Suprapubic skin (tissue), 4 donors: ENCODE measurements at regions not wholly inside any gene's neighbourhood (a gene's known extent, or its start where the extent isn't known, plus 50 kb on each side); places are given as distances from the start of the nearest gene placed in this dataset.

Experiments used
- DNase-seq, 2 donors: peaks; one replicate each; pipeline ENCODE4 v3.0.0-alpha.2; 2019; ENCODE audit warnings: low spot score in 2 of 2
- H3K27ac ChIP-seq: fragments of 200-600 bp; sonication (generic); one replicate; pipeline ENCODE4 v1.5.1; 2019
- H3K27me3 ChIP-seq: fragments of 200-600 bp; sonication (generic); one replicate; pipeline ENCODE4 v1.5.1; 2019
- H3K36me3 ChIP-seq: fragments of 200-600 bp; sonication (generic); one replicate; pipeline ENCODE4 v1.5.1; 2019
- H3K4me1 ChIP-seq: fragments of 200-600 bp; sonication (generic); one replicate; pipeline ENCODE4 v1.5.1; 2019
- H3K4me3 ChIP-seq: fragments of 200-600 bp; sonication (generic); one replicate; pipeline ENCODE4 v1.5.1; 2019; ENCODE audit warnings: mild to moderate bottlenecking
- H3K9me3 ChIP-seq: fragments of 200-600 bp; sonication (generic); one replicate; pipeline ENCODE4 v1.5.1; 2019
- EP300 ChIP-seq: sonication (generic); formaldehyde crosslinking; IDR thresholded peaks from one replicate; pipeline ENCODE4 v1.6.1; 2017; ENCODE audit warnings: antibody characterized with exemption
- POLR2A ChIP-seq, 2 donors: fragments of 450-650 bp; IDR thresholded peaks; one replicate each; pipeline ENCODE4 v1.6.1; 2017; ENCODE audit warnings: antibody characterized with exemption in 2 of 2, mild to moderate bottlenecking in 2 of 2, moderate library complexity in 2 of 2
- POLR2AphosphoS5 ChIP-seq, 3 donors: sonication (generic); formaldehyde crosslinking; IDR thresholded peaks; one replicate each; pipeline ENCODE4 v1.6.1; 2017; ENCODE audit warnings: antibody characterized with exemption in 3 of 3
- WGBS: methylation state at CpG from one replicate; pipeline ENCODE4 v1.1.5; 2018; 5-methylcytosine and 5-hydroxymethylcytosine counted together
- TF ChIP-seq, protein P1 (sequence below), 2 donors: fragments of 200-600 bp in 1 of 2; fragments of 450-650 bp in 1 of 2; sonication (generic) in 1 of 2; IDR thresholded peaks; one replicate each; pipeline ENCODE4 v1.5.1; 2016 to 2019; ENCODE audit warnings: antibody characterized with exemption in 2 of 2, mild to moderate bottlenecking in 1 of 2, moderate library complexity in 1 of 2

- TF ChIP-seq POLR2AphosphoS5 (IDR thresholded peaks at IDR 0.05), result no peak
- TF ChIP-seq, protein P1, sequence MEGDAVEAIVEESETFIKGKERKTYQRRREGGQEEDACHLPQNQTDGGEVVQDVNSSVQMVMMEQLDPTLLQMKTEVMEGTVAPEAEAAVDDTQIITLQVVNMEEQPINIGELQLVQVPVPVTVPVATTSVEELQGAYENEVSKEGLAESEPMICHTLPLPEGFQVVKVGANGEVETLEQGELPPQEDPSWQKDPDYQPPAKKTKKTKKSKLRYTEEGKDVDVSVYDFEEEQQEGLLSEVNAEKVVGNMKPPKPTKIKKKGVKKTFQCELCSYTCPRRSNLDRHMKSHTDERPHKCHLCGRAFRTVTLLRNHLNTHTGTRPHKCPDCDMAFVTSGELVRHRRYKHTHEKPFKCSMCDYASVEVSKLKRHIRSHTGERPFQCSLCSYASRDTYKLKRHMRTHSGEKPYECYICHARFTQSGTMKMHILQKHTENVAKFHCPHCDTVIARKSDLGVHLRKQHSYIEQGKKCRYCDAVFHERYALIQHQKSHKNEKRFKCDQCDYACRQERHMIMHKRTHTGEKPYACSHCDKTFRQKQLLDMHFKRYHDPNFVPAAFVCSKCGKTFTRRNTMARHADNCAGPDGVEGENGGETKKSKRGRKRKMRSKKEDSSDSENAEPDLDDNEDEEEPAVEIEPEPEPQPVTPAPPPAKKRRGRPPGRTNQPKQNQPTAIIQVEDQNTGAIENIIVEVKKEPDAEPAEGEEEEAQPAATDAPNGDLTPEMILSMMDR (IDR thresholded peaks at IDR 0.05), result no peak
- TF ChIP-seq EP300, result no peak
- TF ChIP-seq POLR2A (IDR thresholded peaks at IDR 0.05), result no peak
- WGBS, result 6% methylated on average over 5 of the region's 5 CpGs
- no peak overlapping the region for H3K27ac ChIP-seq
- DNase-seq, result no peak
- peaks cover 98% of the 10 kb centered on the region for H3K27me3 ChIP-seq
- no peaks in the 10 kb centered on the region for H3K36me3 ChIP-seq
- H3K4me3 ChIP-seq, result no peak overlapping the region
- H3K9me3 ChIP-seq, result no peaks in the 10 kb centered on the region
- no peaks in the 10 kb centered on the region for H3K4me1 ChIP-seq
Measured at GRCh38 chr6:28766426-28766825, 157.4 kb downstream of the TRIM27 start.

DNA sequence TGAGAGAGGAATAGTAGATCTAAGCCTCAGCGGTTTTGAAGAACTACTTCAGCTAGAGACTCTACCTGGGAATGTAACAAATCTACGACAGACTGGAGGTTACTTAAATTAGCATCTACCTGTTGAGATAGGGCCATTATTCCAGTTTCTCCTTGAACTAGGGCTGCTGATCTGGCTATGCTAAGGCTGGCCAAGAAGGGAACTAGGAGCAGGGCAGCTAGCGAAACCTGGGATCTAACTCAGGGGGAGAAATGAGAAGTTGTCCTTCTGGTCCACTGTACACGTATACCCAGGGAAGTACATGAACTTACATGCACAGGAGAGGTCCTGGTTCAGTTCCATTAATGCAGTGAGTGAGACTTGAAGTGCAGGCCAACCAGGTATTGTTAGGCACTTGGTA is 156.7 kb downstream of the TRIM27 start:
- TF ChIP-seq, protein P1 (IDR thresholded peaks at IDR 0.05), result no peak
- TF ChIP-seq EP300, result no peak
- TF ChIP-seq POLR2AphosphoS5 (IDR thresholded peaks at IDR 0.05), result no peak
- no peak for TF ChIP-seq POLR2A (IDR thresholded peaks at IDR 0.05)
- Histone ChIP-seq H3K27me3 (peaks cover 99% of the 10 kb centered on the region), H3K27ac (no peak overlapping the region), H3K36me3 (no peaks in the 10 kb centered on the region), H3K4me1 (no peaks in the 10 kb centered on the region), H3K9me3 (no peaks in the 10 kb centered on the region), H3K4me3 (no peak overlapping the region)
- WGBS, result 22% methylated on average over 4 of the region's 4 CpGs
- no peak for DNase-seq

- 36% methylated on average over 5 of the region's 5 CpGs for WGBS
- Histone ChIP-seq H3K27ac (no peak overlapping the region), H3K4me1 (no peaks in the 10 kb centered on the region), H3K9me3 (no peaks in the 10 kb centered on the region), H3K36me3 (no peaks in the 10 kb centered on the region), H3K27me3 (peaks cover 100% of the 10 kb centered on the region), H3K4me3 (no peak overlapping the region)
- TF ChIP-seq POLR2A (IDR thresholded peaks at IDR 0.05) (no peak), EP300 (no peak), POLR2AphosphoS5 (IDR thresholded peaks at IDR 0.05) (no peak)
- TF ChIP-seq, protein P1 (IDR thresholded peaks at IDR 0.05), result no peak
- DNase-seq, result no peak
Measured at GRCh38 chr6:28767691-28768090, 156.1 kb downstream of the TRIM27 start.

GRCh38 chr6:28768187-28768913 is 155.4 kb downstream of the TRIM27 start:
- Histone ChIP-seq H3K9me3 (no peaks in the 10 kb centered on the region), H3K27ac (no peak overlapping the region), H3K36me3 (no peaks in the 10 kb centered on the region), H3K4me1 (no peaks in the 10 kb centered on the region), H3K27me3 (peaks cover 100% of the 10 kb centered on the region), H3K4me3 (no peak overlapping the region)
- WGBS, result 22% methylated on average over 12 of the region's 12 CpGs
- TF ChIP-seq POLR2A (IDR thresholded peaks at IDR 0.05) (no peak), EP300 (no peak), POLR2AphosphoS5 (IDR thresholded peaks at IDR 0.05) (no peak)
- TF ChIP-seq, protein P1 (IDR thresholded peaks at IDR 0.05), result no peak
- no peak for DNase-seq

- H3K36me3 ChIP-seq, result no peaks in the 10 kb centered on the region
- H3K27ac ChIP-seq, result no peak overlapping the region
- H3K4me3 ChIP-seq, result no peak overlapping the region
- DNase-seq, result no peak
- TF ChIP-seq POLR2A (IDR thresholded peaks at IDR 0.05) (no peak), POLR2AphosphoS5 (IDR thresholded peaks at IDR 0.05) (no peak), EP300 (no peak)
- TF ChIP-seq, protein P1 (IDR thresholded peaks at IDR 0.05), result no peak
- no peaks in the 10 kb centered on the region for H3K4me1 ChIP-seq
- no peaks in the 10 kb centered on the region for H3K9me3 ChIP-seq
- H3K27me3 ChIP-seq, result peaks cover 100% of the 10 kb centered on the region
- 21% methylated on average over 20 of the region's 20 CpGs for WGBS
Measured at GRCh38 chr6:28769626-28770402, 154.0 kb downstream of the TRIM27 start.
